Stimulated activated naive CD4-positive, alpha-beta T cell treated with Interleukin-2 at 50 U/mL for 16 hours (primary cell): ENCODE measurements at regions not wholly inside any gene's neighbourhood (a gene's known extent, or its start where the extent isn't known, plus 50 kb on each side); places are given as distances from the start of the nearest gene placed in this dataset.

Source experiments
- DNase-seq: peaks from one replicate; lab custom pipeline; 2025; lab: John Stamatoyannopoulos, UW

DNA sequence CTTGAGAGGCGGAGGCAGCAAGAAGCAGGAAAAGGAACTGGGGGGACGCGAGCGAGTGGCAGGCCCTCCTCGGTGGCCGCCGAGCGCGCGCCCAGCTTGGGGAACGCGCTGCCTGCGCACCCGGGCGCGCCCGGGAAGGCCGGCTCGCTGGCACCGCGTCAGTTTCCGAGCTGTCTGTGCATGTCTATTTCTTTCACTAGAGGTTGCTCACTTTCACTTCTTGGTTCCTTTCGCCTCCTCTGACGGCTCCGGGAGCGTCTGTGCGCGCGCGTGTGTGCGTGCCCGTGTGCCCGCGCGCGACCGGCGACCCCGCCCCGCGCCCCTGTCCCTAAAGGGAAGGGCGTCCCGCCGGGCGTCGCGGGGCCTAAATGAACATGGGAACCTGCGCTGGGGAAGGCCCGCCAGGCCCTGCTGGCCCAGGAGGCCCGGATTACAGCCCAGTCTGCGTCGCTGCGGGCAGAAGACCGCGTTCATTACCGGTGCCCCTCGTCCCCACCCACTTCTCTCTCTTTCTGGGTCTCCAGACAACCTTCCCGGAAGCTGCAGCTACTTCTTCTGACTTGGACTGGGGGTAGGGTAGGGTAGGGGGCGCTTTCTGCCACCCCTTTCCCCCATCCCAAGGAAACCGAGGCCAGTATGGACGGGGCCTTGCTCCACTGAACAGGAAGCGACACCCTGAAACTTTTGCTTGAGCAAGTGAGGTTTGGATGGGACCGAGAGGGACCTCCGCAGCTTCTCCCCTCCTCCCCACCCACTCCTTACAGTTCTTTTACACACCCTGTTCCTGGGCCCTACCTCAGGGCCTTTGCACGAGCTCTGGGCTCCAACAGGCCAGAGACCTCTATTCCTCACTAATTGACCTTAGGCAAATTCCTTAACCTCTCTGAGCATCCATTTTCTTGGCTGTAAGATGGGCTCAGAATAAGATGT lies 205.8 kb upstream of the IER5L start:
- peak; percentile 51 for DNase-seq

DNA sequence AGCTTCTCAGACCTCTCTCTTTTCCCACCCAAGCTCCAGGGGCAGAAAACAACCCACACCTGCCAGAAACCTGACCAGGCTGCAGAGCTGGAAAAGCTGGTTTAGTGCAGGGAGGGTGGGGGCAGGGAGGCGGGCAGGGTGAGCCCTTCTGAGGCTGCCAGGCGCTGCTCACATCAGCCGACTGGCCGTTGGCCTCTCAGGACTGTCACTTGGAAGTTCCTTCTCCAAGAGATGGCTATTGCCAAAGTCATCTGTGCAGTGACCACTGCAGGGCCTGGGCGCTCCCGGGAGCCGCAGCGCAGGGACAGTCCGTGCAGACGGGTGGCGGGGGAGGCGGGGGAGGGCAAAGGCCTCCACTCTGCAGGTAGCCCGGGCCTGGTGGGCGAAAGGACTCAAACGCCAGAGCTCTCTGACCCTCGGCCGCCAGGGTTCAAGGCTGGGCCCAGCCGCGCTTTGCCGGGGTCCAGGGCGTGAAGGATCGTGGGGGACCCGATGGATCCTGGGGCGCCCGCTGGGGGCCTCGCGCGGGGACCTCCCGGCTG lies 205.0 kb upstream of the IER5L start:
- no peak for DNase-seq

DNA sequence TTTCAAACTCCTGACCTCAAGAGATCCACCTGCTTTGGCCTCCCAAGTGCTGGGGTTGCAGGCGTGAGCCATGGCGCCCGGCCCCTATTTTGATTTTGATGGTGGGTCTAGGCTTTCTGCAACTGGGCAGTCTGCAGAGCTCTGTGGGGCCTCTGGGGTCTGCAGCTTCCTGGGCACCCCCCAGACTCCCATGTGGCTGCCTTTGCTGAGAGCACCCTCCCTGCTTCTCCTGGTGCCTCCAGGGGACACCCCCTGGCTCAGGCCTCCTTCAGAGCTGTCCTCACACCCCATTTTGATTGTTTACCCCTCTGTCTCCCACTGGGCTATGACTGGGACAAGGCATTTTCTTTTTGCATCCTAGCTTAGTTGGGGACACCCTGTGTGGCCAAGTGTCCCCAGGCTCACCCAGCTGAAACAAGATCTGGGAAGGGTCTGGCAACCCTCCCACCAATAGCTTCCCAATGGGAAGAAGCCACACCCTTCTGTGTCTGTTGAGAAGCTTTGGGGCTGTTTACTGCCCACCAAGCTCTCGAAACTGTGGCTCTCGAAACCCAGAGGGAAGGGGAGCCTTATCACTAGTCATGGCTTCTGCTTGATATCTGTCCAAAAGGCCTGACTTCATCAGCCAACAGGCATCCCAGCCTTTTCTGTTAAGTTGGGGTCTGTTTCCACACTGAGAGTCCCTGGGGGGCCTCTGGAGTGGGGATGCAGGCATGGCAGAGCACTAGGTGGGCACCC lies 204.4 kb upstream of the IER5L start:
- no peak for DNase-seq

DNA sequence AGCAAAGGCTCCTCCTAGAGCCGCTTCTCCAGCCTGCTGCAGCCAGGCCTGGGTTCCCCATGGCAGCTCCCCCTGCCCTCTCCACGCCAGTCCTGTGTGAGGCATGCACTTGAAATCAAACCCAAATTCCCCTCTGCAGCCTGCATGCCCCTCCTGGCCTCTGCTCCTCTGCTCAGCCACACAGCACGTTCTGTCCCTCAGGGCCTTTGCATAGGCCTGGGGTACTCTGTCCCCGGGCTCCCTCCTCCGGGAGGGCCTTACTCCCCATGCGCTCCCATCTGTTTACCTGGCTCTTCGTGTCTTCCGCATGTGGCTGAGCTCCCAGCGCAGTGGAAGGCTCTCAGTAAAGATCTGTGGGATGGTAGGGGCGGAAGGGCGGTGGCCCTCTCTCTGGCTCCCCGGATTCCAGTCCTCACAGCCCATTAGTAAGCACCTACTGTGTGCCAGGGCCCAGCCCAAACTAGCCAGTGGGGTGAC lies 203.5 kb upstream of the IER5L start:
- no peak for DNase-seq

GRCh38 chr9:129380961-129381401 lies 202.9 kb upstream of the IER5L start:
- DNase-seq, result no peak

DNA sequence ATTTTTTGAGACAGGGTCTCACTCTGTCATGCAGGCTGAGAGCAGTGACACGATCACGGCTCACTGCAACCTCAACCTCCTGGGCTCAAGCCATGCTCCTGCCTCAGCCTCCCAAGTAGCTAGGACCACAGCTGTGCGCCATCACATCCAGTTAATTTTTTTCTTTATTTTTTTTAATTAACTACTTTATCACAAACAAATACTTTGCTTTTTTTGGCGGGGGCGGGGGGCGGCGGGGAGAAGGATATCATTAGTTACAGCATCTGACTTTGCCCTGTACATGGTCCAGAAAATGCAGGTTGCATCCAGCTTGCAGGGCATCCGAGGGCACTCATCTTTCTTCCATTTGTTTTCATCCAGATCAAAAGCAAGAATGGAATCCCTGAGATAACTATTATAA lies 201.8 kb upstream of the IER5L start:
- no peak for DNase-seq

- no peak for DNase-seq
Observed at GRCh38 chr9:129379181-129379836, 201.2 kb upstream of the IER5L start.

DNA sequence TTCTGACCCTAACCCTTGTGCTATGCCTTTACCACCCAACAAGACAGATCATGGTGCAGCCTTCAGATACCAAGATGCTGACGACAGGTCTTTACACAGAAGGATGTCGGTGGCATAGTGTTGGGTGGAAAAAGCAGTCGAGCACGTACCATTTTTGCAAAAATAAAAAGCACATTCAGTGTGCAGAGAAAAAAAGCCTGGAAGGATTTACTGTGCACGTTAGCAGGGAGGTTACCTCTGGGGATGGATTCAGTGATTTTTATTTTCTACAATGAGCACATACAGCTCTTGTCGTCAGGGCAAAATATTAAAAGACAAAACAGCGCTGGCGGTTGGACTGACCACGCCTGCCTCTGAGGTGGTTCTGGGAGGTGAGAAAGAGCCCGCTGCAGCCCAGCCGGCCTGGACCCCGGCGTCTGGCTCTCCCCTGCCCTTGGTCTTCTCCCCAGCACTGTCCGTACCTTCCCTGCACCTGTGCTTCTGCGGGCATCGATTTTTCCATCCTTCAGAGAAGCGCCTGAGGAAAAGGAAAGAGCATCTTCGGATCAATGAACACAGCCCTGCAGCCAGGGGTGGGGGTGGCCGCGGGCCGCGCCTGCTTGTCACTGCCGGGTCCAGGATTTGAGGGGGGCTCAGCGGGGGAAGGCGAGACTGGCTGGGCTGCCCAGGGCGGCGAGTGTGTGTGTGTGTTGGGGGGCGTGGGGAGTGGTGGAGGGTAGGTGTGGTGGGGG lies 200.0 kb upstream of the IER5L start:
- DNase-seq, result no peak

DNA sequence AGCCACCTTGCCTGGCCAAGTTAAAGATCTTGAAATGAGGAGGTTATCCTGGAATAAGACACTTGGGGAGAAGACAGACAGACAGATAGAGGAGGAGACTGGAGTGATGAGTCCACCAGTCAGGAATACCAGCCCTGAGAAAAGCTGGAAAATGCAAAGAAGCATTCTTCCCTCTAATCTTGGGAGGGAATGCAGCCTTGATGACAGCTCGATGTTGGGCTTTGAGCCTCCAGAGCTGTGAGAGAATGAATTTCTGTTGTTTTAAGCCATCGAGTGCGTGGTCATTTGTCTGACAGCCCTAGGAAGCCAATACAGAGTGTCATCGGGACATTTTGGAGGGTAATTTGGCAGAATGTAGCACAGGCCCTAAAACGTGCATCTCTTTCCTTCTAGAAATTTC lies 199.1 kb upstream of the IER5L start:
- no peak for DNase-seq

GRCh38 chr9:129375845-129376244 lies 197.8 kb upstream of the IER5L start:
- DNase-seq, result no peak

DNA sequence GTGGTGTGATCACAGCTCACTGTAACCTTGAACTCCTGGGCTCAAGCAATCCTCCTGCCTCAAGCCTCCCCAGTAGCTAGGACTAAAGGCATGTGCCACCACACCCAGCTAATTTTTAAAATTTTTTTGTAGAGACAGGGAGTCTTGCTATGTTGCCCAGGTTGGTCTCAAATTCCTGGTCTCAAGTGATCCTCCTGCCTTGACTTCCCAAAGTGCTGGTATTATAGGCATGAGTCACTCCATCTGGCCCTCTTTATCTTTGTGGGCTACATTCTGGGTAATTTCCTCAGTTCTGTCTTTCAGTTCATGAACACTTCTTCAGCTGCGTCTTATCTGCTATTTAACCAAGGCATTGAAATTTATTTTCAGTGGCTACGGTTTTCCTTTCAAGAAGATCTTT lies 196.6 kb upstream of the IER5L start:
- no peak for DNase-seq

GRCh38 chr9:129374231-129374630 lies 196.2 kb upstream of the IER5L start:
- DNase-seq, result no peak

- no peak for DNase-seq
Observed at GRCh38 chr9:129373361-129373760, 195.3 kb upstream of the IER5L start.

- DNase-seq, result no peak
Observed at GRCh38 chr9:129370770-129371169, 192.7 kb upstream of the IER5L start.

DNA sequence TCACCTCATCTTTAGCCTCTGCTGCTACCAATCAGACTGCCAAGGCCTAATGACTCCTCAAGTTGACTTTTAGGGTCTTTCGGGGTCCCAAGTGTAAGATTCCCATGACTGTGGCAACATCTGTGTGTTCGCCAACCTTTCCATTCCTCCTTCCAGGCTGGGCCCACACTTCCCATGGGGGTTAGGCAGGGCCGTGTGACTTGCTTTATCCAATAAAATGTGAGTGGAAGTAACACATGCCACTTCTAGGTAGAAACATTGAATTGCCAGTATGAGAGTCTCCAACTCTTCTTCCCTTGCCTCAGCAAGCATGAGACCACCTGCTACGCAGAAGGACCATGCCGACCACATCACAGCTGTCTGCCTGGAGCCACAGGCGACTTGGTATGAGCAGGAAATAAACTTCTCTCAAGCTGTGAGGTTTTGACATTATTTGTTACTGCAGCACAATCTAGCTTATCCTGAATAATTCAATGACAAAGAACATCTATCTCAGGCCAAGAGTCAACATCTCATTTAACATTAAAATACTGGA lies 190.4 kb upstream of the IER5L start:
- no peak for DNase-seq

- DNase-seq, result no peak
Observed at GRCh38 chr9:129367287-129367686, 189.2 kb upstream of the IER5L start.

DNA sequence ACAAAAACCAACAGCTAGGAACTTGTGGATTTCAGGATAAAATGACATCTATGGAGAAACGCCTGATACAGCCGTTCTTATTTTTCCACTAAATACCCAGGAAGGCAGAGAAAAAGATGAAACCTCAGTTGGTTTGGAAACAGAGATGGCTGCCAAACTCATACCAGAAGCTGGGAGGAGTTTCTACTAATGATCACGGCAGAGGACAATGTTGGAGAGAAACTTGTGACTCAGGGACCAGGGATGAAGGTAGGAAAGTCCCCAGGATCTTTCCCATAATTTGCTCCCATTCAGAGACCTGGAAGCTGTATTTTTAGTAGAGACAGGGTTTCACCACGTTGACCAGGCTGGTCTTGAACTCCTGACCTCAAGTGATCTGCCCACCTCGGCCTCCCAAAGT lies 187.1 kb upstream of the IER5L start:
- no peak for DNase-seq

DNA sequence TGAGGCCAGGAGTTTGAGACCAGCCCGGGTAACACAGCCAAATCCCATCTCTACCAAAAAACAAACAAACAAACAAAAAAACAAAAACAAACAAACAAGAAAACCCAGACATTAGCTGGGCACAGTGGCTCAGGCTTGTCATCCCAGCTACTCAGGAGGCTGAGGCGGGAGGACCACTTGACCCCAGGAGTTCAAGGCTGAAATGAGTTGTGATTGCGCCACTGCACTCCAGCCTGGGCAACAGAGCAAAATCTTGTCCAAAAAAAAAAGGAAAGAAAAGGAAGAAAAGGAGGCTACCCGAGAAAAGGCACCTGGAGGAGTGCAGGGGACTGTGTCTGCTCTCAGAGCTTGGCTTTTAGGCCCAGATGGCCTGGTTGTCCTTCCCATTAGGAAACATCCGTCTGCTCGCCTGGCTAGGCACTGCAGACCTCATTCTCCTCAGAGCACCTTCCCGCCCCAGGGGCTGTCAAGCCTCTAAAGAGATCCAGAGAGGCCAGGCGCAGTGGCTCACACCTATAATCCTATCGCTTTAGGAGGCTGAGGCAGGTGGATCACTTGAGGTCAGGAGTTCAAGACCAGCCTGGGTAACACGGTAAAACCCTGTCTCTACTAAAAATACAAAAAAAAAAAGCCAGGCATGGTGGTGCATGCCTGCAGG lies 185.3 kb upstream of the IER5L start:
- no peak for DNase-seq

GRCh38 chr9:129362287-129363000 lies 184.4 kb upstream of the IER5L start:
- DNase-seq, result no peak

DNA sequence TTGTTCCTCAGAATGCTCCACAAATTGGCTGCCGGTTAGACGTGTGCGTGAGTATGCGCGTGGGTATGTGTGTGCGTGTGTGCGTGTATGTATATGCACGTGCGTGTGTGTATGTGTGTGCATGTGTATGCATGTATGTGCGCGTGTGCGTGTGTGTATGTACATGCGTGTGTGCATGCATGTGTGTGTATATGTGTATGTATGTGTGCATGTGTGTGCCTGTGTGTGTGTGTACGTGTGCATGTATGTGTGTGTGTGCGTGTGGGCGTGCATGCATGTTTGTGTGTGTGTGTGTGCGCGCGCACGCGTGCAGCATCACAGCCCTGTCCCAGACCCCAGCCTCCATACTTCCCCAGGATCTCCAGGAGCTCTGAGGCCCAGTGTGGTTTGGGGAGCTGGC lies 183.1 kb upstream of the IER5L start:
- no peak for DNase-seq
